HG02970 (cell line): ENCODE measurements at regions not wholly inside any gene's neighbourhood (a gene's known extent, or its start where the extent isn't known, plus 50 kb on each side); places are given as distances from the start of the nearest gene placed in this dataset.
"Not testable (repeated sequence)": the region's sequence is repeated elsewhere in the genome, so short reads cannot be mapped to it uniquely, and the experiment has no call there.

Experiments used
- ATAC-seq: cut with Tn5 transposase; IDR thresholded peaks from one replicate; pipeline ENCODE4 v1.9.1; 2021; ENCODE audit warnings: mild to moderate bottlenecking, moderate library complexity, moderate number of reproducible peaks; ENCODE audit not compliant: unreplicated experiment, low FRiP score

DNA sequence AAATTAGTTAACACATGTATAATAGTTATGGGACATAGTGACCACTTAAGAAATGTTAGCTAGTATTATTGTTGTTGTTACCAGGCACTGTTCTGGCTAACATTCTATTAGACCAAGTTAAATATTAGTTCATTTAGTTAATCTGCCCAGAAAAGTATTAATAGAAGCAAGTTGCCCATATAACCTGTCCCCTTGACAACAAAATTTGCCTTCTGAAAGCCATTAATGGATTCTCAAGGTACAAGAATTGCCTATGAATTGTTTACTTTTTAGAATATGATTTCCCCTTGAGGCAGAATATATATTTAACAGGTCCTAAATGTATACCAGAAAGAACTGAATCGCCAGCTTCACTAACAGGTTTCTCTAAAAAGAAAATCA, 167.3 kb upstream of the TMCC3 start:
- peak; percentile 47 for ATAC-seq

DNA sequence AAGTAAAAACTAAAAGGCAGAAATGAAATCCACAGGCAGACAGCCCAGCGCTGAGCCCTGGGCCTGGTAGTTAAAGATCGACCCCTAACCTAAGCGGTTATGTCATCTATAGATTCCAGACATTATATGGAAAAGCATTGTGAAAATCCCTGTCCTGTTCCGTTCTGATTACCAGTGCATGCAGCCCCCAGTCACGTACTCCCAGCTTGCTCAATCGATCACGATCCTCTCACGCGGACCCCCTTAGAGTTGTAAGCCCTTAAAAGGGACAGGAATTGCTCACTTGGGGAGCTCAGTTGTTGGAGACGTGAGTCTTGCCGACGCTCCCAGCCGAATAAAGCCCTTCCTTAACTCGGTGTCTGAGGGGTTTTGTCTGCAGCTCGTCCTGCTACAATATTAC, 166.8 kb upstream of the TMCC3 start:
- ATAC-seq: not testable (repeated sequence)

DNA sequence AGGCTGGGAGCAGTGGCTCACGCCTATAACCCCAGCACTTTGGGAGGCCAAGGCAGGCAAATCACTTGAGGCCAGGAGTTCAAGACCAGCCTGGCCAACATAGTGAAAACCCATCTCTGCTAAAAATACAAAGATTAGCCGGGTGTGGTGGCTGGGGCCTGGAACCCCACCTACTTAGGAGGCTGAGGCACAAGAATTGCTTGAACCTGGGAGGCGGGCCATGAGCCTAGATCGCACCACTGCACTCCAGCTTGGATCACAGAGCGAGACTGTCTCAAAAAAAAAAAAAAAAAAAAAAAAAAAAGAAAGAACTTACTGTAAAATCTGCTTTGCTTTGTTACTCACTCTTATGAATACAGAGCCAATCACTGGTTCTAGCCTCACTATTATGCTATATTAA, 166.4 kb upstream of the TMCC3 start:
- ATAC-seq: not testable (repeated sequence)

DNA sequence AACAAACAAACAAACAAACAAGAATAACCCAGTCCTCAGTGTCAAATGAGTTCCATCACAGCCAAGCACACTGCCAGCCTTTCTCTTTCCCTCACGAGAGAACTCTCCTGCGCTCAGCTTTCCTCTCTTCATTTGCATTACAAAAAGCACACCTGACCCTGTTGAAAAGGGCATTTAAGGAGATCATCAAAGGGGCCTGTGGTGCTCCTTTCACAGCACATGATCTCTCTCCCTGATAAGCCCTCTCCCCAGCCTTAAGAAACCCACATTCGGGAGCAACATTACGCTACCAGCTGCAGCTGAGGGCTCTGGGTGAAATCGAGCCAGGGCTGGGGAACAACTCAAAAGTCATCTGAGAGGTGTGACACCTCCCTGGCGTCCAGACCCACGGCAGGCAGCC, 165.6 kb upstream of the TMCC3 start:
- ATAC-seq: no peak

DNA sequence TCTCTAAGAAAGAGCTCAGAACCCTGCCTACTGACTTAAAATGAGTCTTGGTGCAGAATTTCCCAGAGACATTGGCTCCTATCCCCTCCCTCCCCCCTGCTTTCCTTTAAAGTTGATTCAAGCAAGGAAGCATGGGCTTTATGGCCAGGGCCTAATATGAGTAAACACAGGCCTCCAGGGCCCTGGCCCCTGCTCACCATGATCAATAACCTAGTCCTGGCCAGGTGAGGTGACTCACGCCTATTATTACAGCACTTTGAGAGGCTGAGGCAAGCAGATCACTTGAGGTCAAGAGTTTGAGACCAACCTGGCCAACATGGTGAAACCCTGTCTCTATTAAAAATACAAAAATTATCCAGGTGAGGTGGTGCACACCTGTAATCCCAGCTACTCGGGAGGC, 165.1 kb upstream of the TMCC3 start:
- no peak for ATAC-seq

DNA sequence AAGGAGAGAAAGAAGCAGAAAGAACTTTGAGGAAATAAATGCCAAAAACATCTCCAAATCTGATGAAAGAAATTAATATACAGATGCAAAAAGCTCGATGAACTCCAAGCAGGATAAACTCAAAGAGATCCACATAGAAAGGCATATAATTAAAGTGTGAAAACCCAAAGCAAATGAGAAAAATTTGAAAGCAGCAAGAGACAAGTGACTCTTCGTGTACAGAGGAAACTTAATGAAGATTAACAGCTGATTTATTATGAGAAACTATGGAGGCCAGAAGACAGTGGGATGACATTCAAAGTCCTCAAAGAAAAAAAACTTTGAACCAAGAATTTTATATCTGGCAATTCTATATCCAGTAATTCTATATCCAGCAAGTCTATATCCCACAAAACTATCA, 163.0 kb upstream of the TMCC3 start:
- no peak for ATAC-seq

DNA sequence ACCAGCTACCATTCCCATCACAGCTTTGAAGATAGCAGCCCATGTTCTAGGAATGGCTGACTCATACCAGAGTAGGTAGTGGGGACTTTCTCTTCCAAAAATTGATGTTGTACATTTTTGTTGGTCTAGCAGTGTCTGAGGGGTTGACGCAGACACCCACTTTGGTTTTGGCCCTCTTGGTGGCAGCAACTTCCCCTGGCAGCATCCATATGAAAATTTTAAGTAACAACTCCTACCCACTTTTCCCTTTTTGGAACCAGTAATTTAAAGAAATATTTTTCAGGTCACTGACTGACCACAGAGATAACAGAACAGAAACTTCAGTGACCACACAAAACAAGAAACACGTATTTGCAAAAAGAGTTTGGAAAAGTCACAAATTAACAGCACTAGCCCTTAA, 162.0 kb upstream of the TMCC3 start:
- no peak for ATAC-seq

DNA sequence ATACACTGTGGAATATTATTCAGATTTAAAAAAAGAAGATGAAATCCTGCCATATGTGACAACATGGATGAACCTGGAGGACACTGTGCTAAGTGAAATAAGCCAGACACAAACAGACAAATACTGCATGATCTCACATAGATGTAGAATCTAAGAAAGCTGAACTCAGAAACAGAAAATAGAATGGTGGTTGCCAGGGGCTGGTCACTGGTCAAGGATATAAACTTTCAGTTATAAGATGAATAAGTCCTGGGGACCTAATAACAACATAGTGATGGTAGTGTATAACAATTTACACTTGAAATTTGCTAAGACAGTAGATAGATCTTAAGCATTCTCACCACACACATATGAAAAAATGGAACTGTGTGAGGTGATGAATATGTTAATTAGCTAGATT, 161.3 kb upstream of the TMCC3 start:
- ATAC-seq: no peak

DNA sequence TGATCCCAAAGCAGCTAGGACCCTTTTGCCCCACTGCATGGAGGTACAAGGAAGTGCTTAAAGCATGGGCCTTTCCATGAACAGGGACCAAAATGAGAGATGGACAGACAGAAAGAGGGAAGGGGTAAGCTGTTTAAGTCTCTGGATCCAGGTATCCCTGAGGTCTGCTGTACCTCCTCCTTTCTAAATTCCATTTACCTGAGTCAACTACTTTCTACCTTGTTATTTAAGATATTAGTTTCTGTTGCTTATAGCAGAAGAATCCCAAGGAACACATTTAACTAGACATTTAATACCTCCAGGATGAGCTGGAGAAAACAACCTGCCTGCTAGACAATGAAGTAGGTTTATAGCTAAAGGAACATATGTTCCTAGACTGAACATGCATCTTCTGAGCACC, 157.6 kb upstream of the TMCC3 start:
- no peak for ATAC-seq

DNA sequence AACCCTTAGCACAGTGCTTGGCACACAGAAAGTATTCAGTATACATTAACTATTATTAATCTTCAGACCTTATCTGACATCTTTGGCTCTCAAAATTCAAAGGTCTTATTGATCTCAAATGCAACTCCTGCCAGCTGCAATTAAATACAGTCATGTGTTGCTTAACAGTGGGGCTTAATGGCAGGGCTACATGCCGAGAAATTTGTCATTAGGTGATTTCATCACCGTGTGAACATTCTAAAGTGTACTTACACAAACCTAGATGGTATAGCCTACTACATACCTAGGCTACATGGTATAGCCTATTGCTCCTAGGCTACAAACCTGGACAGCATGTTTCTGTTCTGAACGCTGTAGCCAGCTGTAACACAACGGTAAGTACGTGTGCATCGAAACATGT, 156.3 kb upstream of the TMCC3 start:
- ATAC-seq: no peak

DNA sequence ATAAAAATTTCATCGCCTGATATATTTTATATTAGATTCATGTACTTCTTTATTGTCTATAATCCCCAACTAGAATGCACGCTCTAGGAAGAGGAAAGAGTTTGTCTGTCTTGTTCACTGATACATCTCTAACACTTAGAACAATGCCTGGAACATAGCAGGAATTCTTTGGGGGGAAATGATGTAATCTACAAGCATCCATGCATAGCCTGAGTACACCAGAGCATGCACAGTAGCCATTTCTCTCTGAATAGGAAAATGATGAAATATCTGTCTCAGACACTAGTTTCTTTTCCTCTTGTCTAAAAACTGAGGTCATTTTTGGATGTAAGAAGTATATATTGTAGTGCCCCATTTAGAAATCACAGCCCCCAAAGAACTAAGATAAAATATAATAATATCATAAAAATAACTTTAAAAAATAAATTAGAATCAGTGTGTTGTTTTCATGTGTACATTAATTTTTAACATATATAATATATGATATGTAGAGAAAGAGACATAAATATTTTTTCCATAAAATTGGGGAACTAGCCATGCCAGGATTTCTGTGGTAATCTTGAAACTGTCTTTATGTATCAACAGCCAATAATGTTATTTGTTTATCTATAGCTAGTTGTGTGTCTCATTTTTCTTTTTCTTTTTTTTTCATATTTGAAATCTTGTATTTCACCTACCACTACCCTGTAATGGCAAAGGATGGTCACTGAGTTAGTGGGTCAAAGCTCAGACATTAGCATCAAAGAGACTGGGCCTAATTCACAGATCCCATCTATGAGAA, 155.6 kb upstream of the TMCC3 start:
- ATAC-seq: no peak

DNA sequence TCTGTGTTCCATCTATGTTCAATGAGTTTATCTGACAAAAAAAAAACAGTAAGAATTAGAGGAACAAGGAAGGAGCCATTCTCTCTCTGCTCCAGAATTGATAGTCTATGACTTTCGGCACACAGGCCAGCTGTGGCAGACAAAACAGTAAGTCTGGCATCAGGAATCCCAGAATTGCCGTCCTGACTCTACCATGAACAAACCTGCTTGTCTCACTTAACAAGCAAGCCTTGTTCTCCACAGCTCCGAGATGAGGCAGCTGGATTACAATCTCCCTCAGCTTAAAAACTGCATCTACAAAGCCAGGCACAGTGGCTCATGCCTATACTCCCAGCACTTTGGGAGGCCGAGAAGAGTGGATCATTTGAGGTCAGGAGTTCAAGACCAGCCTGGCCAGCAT, 153.6 kb upstream of the TMCC3 start:
- ATAC-seq: no peak

DNA sequence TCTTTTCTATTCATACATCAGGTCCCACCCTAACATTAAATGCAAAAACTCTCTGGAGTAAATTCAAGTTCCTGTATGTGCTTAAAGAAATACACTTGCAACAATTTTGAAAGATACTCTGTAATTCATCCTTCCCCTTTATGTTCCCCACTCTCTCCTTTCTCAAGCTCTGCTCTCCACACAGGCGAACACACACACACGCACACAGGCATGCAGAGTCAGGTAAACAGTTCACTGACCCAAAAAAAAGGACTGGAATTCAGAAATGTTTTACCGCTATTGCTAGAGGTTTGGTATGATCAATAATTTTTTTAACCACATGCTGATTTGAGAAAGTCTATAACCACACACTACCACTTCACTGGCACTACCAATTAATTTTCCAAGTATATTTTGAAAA, 152.4 kb upstream of the TMCC3 start:
- ATAC-seq: no peak

DNA sequence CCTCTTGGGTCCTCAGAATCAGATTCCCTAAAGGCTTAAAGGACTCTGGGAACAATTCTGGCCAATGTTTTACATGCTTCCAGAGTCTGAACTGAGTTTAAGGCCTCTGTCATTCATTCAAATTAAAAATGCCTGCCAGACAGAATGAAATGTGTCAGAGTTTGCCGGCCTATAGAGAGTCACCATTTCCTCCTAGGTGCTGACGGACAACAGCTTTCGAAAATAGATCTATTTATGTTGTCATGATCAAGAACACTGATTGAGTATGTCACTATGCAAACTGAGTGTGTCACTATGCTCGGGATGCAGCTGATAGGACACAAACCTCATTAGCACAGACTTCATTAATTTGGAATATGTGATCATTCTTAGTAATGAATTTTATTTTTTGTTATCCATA, 151.4 kb upstream of the TMCC3 start:
- ATAC-seq: no peak

DNA sequence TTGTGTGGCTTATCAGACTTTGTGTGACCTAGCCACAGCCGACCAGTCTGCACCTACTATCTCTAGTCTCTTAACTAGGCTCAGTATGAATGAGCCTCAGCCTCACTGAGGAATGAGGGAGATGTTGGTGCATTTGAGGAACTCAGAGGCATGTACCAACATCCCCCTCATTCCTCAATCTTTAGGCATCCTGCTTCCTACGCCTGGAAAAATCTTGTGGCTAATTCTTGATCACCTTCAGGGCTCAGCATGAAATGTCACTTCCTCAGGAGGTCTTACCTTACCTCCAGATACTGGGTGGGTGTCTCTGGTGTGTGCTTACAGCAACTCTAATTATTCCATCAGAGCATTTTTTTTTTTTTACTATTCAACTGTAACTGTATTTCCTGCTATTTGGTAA, 148.8 kb upstream of the TMCC3 start:
- no peak for ATAC-seq

DNA sequence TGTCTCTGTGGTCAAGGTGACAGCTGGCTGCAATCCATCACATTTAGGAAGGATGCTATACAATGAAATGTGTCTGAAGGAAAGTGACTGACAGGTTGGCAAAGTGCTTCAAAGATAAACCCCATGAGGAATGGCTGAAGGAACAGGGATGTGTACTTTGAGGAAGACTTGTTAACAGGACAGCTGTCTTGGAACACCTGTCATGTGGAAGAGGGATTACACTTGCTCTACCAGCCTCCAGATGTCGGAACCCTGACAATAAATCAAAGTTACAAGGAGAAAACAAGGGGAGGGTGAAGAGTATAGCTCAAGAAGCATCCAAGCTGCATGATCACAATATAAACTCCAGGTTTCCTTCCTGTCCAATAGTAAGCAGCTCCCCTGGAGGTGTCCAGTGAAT, 147.8 kb upstream of the TMCC3 start:
- no peak for ATAC-seq

DNA sequence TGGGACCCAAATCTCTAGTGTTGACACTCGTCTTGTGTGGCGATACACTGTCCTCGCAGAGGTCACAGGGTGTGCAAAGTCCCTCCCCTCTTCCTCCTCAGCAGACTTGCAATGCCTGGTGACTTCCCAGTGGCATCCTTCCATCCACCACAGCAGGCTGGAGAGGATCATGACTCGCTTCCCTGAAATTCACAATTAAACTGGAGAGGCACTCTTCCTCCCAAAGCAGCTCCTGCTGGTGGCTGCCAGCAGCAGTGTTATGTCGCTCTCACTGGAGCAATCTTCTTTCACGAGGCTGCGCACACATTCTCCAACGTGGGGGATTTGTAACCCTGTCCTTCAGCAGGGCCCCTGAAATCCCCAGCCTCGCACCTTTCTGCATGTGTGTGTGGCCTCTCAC, 145.2 kb upstream of the TMCC3 start:
- ATAC-seq: no peak

DNA sequence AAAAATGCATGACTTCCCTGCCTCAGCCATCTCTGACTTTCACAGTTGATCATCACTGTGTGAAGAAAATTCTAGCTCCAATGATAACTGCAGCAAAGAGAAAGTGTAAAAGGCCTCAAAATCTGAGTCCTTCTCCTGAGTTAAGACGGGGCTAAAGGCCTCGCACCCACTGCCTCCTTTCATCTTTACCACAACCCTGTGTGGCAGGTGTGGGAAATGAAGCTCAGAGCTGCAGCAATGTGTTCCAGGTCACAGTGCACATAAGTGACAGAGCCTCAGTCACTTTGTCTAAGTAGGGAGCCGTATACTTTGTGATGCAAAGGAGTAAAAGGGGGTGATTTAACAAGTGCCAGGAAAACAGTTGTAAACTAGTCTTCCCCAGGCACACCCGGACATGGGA, 144.7 kb upstream of the TMCC3 start:
- no peak for ATAC-seq

DNA sequence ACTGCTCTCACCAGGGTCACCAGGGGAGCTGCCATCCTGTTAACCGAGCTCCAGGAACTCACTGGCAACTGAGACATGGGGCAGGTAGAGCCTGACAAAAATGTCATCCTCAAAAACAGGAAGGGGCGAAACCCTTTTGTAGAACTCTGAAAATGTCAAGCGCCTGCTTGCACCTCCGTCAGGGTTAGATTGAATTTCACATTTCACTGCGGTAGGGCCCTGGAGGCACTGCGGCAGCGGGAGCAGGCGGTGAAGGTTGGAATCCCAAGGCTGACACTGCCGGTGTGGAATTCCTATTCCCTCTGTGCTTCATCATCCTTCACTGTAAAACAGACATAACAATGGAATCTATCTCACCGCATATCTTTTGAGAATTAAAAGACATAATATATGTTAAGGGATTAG, 142.8 kb upstream of the TMCC3 start:
- ATAC-seq: no peak

DNA sequence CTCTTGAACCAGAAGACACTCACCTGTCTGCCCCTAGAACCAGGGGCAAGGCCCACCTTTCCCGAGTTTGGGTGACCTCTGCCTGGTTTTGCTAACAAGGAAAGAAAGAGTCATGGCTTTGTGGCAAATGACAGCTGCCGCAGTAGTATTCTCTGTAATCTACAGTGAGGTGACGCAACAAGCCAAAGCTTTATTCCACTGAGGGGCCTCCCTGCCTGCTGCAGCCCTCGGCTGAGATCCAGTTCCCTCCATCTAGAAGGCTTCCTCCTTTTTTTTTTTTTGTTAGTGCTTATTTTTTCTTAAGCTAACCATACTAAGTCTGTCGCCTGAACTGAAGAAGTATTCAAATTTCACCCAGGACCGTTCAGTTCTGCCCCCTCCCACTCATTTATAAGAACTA, 142.3 kb upstream of the TMCC3 start:
- no peak for ATAC-seq

DNA sequence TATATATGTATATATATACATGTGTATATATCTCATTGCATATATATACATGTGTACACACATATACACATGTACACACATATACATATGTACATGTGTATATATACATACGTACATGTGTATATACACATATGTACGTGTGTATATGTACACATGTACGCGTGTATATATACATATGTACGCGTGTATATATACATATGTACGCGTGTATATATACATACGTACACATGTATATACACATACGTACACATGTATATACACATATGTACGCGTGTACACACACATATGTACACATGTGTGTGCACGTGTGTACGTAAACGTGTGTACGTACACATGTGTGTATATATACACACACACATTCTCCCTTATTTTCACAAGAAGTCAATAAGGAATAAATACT, 141.6 kb upstream of the TMCC3 start:
- no peak for ATAC-seq

DNA sequence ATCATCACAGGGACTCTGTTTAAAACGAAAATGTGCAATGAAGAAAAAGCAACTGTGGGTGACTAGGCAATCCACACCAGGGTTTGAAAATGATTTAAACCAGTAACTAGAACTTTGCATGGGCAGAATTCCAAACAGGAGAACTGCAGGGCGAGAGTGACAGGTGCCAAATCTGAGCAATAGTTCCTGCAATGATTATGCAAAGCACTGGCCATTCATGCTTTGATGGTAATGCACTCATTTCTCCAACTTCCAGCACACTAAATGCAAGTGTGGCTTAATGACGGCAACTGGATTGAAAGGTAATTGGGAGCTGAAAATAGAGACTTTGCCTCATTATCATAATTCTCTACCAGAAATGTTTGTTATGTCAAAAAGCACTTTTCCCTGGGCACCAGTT, 140.5 kb upstream of the TMCC3 start:
- ATAC-seq: no peak

DNA sequence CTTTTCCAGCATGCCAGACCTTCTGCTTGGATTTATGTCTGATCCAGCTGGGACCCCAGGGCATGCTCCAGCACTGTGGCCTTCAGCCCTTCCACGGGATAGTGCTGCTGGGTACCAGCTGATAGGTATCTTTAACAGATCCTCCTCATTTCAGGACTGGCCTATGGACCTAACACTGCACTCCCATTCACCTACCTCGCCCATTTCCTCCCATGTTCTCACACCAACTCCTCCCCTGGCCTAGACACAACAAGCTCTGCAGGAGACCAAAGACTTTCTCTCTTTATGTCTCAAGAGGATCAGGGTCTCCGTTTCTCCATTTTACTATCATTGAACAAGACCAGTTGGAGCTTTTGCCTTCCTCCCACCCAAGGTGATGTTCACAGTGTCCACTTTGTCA, 140.0 kb upstream of the TMCC3 start:
- no peak for ATAC-seq
